ENCODE measurements at regions not wholly inside any gene's neighbourhood (a gene's known extent, or its start where the extent isn't known, plus 50 kb on each side); places are given as distances from the start of the nearest gene placed in this dataset.

DNA sequence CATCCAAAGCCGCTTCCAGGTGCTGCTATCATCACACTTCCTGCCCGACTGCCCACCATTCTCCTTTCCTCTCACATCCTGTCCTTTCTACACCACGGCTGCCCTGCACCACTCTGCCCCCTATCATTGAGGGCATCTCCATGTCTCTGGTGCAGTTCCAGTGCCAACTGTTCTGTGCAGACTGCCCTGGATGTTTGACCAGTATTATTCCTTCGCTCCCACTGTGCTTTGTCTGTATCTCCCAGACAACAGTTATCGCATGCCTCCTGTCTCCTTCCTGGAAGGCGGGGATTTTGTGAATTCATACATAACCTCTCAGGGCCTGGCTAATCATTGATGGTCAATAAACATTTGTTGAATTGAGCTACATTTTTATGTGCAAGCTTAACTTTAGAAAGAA, 63.6 kb upstream of the GNG12 start:
- TF ChIP-seq, protein P1, sequence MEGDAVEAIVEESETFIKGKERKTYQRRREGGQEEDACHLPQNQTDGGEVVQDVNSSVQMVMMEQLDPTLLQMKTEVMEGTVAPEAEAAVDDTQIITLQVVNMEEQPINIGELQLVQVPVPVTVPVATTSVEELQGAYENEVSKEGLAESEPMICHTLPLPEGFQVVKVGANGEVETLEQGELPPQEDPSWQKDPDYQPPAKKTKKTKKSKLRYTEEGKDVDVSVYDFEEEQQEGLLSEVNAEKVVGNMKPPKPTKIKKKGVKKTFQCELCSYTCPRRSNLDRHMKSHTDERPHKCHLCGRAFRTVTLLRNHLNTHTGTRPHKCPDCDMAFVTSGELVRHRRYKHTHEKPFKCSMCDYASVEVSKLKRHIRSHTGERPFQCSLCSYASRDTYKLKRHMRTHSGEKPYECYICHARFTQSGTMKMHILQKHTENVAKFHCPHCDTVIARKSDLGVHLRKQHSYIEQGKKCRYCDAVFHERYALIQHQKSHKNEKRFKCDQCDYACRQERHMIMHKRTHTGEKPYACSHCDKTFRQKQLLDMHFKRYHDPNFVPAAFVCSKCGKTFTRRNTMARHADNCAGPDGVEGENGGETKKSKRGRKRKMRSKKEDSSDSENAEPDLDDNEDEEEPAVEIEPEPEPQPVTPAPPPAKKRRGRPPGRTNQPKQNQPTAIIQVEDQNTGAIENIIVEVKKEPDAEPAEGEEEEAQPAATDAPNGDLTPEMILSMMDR (IDR thresholded peaks at IDR 0.05) = no peak
- no peak for TF ChIP-seq POLR2A (IDR thresholded peaks at IDR 0.05)

All from esophagus squamous epithelium (tissue), 4 donors.